HG03135 (cell line): ENCODE measurements at regions not wholly inside any gene's neighbourhood (a gene's known extent, or its start where the extent isn't known, plus 50 kb on each side); places are given as distances from the start of the nearest gene placed in this dataset.
"Not testable (repeated sequence)": the region's sequence is repeated elsewhere in the genome, so short reads cannot be mapped to it uniquely, and the experiment has no call there.

Source experiments
- ATAC-seq: cut with Tn5 transposase; IDR thresholded peaks from one replicate; pipeline ENCODE4 v1.9.1; 2021; ENCODE audit warnings: mild to moderate bottlenecking, moderate library complexity; ENCODE audit not compliant: unreplicated experiment

GRCh38 chr1:242743983-242744780, 219.7 kb upstream of the PLD5 start:
- ATAC-seq: no peak

DNA sequence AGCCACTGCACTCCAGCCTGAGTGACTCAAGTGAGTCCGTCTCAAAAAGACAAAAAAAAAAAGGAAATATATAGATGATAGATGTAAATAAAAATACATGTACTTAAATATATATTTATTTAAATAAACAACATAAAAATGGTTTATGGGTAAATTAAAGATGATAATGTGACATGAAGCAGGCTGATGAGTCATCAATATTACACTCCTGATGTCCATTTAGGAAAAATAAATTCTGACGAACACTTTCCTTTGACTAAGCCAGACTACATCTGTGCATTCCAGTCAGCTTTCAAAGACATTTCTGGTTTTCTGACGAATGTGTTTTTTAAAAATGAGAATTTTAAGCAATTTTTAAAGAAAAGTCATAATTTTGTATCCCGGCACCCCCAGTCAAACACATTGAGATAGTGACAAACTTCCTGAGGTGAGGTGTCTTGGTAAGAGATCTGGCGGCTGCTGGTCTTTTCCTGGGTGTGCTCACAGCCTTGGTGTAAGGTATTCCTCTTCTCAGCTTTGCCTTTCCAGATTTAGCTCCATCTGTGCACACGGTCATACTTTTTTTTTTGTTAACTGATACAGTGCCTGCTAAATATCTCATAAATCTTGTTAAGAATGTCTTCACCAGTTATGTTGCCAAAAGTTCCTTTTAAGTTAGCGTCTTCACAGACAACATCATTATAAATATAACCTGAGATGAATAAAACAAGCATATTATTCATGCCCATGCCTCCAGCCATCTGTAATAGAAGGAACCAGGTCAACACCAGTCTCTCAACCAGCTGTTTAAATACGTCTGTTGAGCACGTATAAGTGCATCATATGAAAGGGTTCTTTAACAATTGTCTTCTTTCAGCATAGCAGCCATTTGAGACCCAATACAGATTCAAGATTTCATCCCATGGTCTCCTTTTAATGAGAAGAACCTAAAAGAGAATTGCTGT, 214.5 kb upstream of the PLD5 start:
- ATAC-seq: no peak

DNA sequence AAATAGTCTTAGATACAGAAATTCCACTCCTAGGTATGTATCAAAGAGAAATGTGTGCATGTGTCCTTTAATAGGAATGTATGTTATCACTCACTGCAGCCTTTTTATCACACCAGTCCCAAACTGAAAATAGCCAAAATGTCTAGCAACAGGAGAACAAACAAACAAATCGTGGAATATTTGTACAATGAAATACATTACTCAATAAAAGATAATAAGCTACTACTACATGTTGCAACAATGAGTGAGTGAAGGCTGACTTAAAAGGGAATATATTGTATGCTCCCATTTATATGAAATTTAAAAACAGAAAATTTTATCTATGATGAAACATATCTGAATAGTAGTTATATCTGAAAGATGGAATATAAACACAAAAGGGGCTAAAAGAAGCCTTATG, 212.1 kb upstream of the PLD5 start:
- no peak for ATAC-seq

DNA sequence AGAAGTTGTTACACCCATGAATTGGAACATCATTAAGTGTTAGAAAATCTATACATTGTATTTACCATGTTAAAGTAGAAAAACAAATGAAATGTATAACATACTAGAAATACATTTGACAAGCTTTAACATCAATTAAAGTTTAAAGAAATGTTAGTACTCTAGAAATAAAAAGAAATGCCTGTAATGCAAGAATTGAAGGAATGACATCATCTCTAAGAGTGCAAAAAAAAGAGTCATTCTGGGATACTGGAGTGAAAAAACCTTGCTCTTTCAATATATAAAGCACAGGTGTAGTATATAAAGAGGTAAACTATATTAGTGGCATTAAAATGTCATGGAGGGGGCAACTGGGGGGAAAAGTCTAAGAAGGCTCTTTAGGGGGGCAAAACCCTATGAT, 210.8 kb upstream of the PLD5 start:
- no peak for ATAC-seq

DNA sequence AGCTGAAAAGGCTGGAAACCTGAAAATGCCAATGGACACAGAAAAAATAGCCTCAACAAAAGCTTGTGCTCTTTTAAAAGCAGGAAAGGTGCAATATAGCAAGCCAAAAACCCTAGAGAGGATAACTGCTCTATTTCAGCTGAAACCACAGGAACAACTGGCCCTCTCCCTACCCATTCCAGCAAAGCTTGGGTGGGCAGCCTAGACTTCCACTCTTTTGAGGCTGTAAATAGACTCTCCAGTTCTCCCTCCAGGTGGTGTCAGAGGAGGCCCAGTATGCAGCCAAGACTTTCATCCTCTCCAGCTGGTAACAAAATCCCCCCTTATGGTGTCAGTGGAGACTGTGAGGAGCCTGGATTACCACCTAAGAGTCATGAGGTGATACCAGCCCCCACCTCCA, 206.9 kb upstream of the PLD5 start:
- no peak for ATAC-seq

- no peak for ATAC-seq
These were observed 204.2 kb upstream of the PLD5 start for GRCh38 chr1:242728696-242729095.

GRCh38 chr1:242723044-242723716, 198.7 kb upstream of the PLD5 start:
- no peak for ATAC-seq

GRCh38 chr1:242718967-242719366, 194.5 kb upstream of the PLD5 start:
- ATAC-seq: no peak

DNA sequence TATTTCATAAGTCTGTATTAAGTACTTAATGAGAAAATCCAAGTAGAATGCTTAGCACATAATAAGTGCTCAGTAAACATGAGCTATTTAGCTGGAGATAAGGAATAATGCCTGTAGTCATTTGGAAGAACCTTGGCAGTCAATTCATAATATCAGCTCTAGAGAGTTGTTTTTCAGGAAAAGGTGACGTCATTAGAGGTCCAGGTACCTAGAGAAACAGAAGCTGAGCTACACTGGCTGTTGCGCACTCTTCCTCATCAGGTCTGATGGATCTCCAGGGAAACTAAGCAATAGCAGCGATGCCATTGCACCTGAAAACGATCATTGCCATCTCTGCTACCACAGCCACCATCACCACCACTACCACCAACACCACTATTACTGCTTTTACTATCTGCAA, 187.8 kb upstream of the PLD5 start:
- ATAC-seq: no peak

DNA sequence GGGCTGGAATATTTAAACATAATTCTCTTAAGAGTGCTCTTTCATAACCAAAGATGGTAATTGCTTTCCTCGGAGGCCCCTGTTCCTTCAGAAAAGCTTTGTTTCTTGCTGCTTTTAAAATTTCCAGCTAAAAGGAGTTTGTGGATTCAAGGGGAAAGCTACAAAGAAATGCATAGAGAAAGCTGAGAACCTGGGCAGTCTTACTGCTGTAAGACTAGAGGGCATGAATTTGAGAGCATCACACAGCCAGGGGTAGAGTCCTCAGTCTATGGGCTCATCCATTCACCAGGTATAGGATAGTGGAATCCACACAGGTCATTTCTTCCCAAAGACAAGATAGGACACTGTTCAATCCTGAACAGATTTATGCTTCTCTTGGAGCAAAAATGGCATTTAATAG, 186.3 kb upstream of the PLD5 start:
- no peak for ATAC-seq

DNA sequence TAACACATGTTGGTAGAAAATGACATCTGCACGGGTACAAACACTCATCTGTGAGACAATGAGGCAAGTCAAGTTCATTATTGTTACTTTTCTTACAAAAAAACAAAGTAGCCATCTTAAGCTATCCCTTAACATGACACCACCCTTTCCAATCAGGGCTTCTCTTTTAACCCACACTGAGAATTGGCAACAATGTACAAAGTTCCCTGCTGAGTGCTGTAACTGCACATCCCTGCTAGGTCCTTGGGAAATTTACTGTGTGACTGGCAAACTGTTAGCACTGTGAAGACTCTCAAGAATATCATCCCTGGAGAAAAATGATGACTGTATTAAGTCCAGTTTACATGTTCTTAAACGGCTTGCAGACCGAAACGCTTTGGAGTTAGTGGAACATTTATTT, 185.8 kb upstream of the PLD5 start:
- ATAC-seq: no peak

GRCh38 chr1:242703467-242703866, 179.0 kb upstream of the PLD5 start:
- ATAC-seq: no peak

GRCh38 chr1:242692988-242693387, 168.5 kb upstream of the PLD5 start:
- no peak for ATAC-seq

- no peak for ATAC-seq
These were observed 167.1 kb upstream of the PLD5 start for GRCh38 chr1:242691610-242691945.

DNA sequence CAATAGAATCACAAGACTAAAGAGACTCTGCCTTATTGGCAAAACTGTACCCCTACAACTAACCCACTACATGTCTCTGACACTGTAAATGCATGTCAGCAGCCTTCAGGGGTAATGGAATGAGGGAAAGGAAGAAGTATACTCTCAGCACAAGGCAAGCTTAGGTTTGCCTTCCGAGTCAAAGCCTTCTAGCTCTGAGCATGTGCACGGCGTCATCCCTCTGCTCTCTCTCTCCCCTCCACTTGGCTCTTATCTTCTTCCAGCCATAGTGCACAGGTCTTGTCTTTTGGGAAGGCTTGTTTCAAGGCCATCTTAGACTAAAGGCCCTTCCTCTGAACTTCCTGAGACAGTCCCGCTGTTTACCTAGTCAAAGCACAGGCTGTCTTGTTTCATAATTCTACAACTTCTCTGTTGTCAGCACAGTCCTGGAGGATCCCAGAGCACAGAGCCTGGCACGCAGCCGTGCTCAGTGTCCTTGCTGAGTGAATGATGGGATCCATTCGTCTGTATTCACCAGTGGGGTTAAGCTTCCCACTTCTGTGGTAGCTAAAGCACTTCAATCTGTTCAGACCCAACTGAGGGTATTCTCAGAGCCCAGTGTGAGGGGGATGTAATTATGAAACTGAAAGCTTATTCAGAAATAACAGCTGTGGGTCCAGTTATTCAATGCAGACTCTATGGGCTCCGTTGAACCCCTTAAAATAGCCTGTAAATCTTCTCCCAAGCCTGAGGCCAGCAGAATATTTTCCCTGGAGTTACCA, 166.5 kb upstream of the PLD5 start:
- ATAC-seq: no peak

- no peak for ATAC-seq
These were observed 164.9 kb upstream of the PLD5 start for GRCh38 chr1:242689378-242689777.

- no peak for ATAC-seq
These were observed 150.6 kb upstream of the PLD5 start for GRCh38 chr1:242674951-242675645.

DNA sequence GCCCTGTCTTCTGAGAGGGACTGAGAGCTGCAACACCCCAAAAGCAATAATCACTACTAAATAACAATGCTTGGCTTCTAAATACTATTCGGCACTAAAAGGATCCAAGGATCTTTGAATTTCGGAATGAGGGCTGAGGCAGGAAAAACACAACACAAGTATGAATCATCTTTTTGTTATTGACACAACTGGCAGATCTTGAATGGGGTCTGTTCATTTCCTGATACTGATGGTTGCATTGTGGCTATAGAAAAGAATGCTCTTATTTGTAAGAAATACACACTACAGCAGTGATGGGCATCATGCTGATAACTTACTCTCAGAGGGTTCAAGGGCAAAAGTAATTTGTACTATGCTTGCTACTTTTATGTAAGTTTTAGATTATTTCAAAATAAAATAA, 149.2 kb upstream of the PLD5 start:
- no peak for ATAC-seq

DNA sequence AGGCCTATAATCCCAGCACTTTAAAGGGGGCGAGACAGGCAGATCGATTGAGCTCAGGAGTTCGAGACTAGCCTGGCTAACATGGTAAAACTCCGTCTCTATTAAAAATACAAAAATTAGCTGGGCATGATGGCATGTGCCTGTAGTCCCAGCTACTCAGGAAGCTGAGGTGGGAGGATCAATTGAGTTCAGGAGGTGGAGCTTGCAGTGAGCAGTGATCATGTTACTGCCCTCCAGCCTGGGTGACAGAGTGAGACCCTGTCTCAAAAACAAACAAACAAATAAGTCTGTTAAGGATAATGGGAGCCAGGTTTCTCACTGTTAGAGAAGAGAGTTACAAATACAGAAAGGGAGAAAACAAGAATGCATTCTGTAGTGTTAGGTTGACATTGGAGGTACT, 148.7 kb upstream of the PLD5 start:
- ATAC-seq: not testable (repeated sequence)

DNA sequence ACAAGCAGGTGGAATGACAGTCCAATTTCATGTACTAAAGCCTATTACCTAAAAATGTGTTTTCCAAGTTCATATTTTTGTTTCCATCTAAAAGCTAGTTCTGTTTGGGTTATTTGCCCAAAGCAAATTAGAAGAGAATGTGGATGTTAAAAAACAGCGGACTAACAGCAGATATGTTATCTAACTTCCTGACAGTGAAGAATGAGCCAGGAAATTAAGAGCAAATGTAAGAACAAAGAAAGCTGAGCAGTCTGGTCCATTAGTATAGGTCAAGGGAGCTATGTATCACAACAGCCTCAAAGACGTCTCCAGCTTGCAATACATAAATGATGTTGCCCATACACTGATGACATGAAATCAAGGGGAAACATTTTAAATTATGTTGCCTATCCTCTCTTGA, 145.5 kb upstream of the PLD5 start:
- ATAC-seq: no peak
